HK-2 (cell line): ENCODE measurements at regions not wholly inside any gene's neighbourhood (a gene's known extent, or its start where the extent isn't known, plus 50 kb on each side); places are given as distances from the start of the nearest gene placed in this dataset.
"Not testable (repeated sequence)": the region's sequence is repeated elsewhere in the genome, so short reads cannot be mapped to it uniquely, and the experiment has no call there.

Experiments used
- DNase-seq: peaks from one replicate; pipeline ENCODE4 v3.0.0-alpha.2; 2018; ENCODE audit not compliant: unreplicated experiment

- no peak for DNase-seq
These were observed 86.8 kb downstream of the NDUFA12 start for GRCh38 chr12:94916663-94917062.

GRCh38 chr12:94909663-94910062, 93.8 kb downstream of the NDUFA12 start:
- DNase-seq: no peak

GRCh38 chr12:94905749-94906148, 97.7 kb downstream of the NDUFA12 start:
- DNase-seq: not testable (repeated sequence)

- no peak for DNase-seq
These were observed 103.0 kb downstream of the NDUFA12 start for GRCh38 chr12:94900496-94900895.

GRCh38 chr12:94898388-94898787, 105.1 kb downstream of the NDUFA12 start:
- no peak for DNase-seq

GRCh38 chr12:94892544-94893267, 110.8 kb downstream of the NDUFA12 start:
- no peak for DNase-seq

- DNase-seq: no peak
These were observed 113.9 kb downstream of the NDUFA12 start for GRCh38 chr12:94889445-94890210.

GRCh38 chr12:94879542-94879941, 124.0 kb downstream of the NDUFA12 start:
- no peak for DNase-seq

GRCh38 chr12:94875525-94875924, 128.0 kb downstream of the NDUFA12 start:
- DNase-seq: peak; percentile 17

GRCh38 chr12:94874518-94875302, 128.8 kb downstream of the NDUFA12 start:
- DNase-seq: no peak

- no peak for DNase-seq
These were observed 129.6 kb downstream of the NDUFA12 start for GRCh38 chr12:94873734-94874517.

GRCh38 chr12:94872971-94873733, 130.3 kb downstream of the NDUFA12 start:
- DNase-seq: peak; percentile 30

- DNase-seq: no peak
These were observed 130.9 kb downstream of the NDUFA12 start for GRCh38 chr12:94872671-94872970.

- no peak for DNase-seq
These were observed 131.4 kb downstream of the NDUFA12 start for GRCh38 chr12:94872007-94872653.

GRCh38 chr12:94870511-94870910, 133.0 kb downstream of the NDUFA12 start:
- DNase-seq: no peak

GRCh38 chr12:94868161-94868560, 135.3 kb downstream of the NDUFA12 start:
- DNase-seq: no peak

- DNase-seq: peak; percentile 58
These were observed 136.2 kb downstream of the NDUFA12 start for GRCh38 chr12:94867066-94867855.

- no peak for DNase-seq
These were observed 138.5 kb downstream of the NDUFA12 start for GRCh38 chr12:94864987-94865386.

- no peak for DNase-seq
These were observed 140.0 kb downstream of the NDUFA12 start for GRCh38 chr12:94863321-94864035.
